Naive B cell (primary cell): ENCODE measurements at regions not wholly inside any gene's neighbourhood (a gene's known extent, or its start where the extent isn't known, plus 50 kb on each side); places are given as distances from the start of the nearest gene placed in this dataset.
"Not testable (repeated sequence)": the region's sequence is repeated elsewhere in the genome, so short reads cannot be mapped to it uniquely, and the experiment has no call there.

ENCODE experiments used
- ATAC-seq, 2 donors: fragments of 150-1000 bp; cut with Tn5 transposase; 2 replicates each; pipeline ENCODE4 v1.10.0; 2021; ENCODE audit warnings: low read depth in 2 of 2, mild to moderate bottlenecking in 2 of 2, moderate library complexity in 2 of 2
- DNase-seq: peaks from one replicate; pipeline ENCODE4 v3.0.0; 2022
- H3K27ac Mint-ChIP-seq, 6 donors: one replicate each; pipeline ENCODE4 v1.8.0; 2020 to 2022; ENCODE audit warnings: mild to moderate bottlenecking in 6 of 6, mixed read lengths in 6 of 6, moderate library complexity in 5 of 6, inconsistent platforms in 2 of 6
- H3K27me3 Mint-ChIP-seq, 3 donors: one replicate each; pipeline ENCODE4 v1.8.0; 2021 to 2022; ENCODE audit warnings: mixed read lengths in 3 of 3, mild to moderate bottlenecking in 1 of 3
- H3K36me3 Mint-ChIP-seq, 2 donors: one replicate each; pipeline ENCODE4 v1.8.0; 2020 to 2022; ENCODE audit warnings: mixed read lengths in 2 of 2, inconsistent platforms in 1 of 2, mild to moderate bottlenecking in 1 of 2
- H3K4me1 Mint-ChIP-seq, 3 donors: one replicate each; pipeline ENCODE4 v1.8.0; 2020 to 2022; ENCODE audit warnings: mixed read lengths in 3 of 3, inconsistent platforms in 1 of 3, mild to moderate bottlenecking in 1 of 3, moderate library complexity in 1 of 3
- H3K4me3 Mint-ChIP-seq, 8 donors: one replicate each; pipeline ENCODE4 v1.8.0; 2020 to 2022; ENCODE audit warnings: mild to moderate bottlenecking in 8 of 8, mixed read lengths in 8 of 8, moderate library complexity in 8 of 8, inconsistent platforms in 2 of 8
- H3K9me3 Mint-ChIP-seq, 7 donors: one replicate each; pipeline ENCODE4 v1.8.0; 2020 to 2022; ENCODE audit warnings: mixed read lengths in 7 of 7, mild to moderate bottlenecking in 5 of 7, inconsistent platforms in 2 of 7, moderate library complexity in 1 of 7

DNA sequence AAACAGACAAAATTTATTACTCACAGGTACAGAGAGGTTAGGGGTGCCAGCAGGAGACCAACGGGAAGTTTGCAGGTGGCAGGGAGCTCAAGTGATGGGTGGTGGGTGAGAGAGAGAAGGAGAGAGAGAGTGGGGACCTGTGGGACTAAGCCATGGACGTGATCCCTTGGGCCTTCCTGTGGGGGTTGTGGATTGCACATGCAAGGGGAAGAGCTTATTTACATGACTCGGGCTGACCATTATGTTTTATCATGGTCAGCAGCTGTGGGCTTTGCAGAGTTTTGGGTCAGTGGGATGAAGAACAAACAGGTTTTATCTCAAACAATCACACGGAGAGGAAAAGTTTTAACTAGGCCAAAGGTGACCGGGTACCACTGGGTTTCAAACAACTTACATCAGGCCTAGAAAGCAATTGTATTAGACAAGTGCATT lies 156.2 kb upstream of the EXOC2 start:
- H3K9me3 Mint-ChIP-seq, result peaks cover 0 to 8% (median 3%) of the 10 kb centered on the region in 7 donors

DNA sequence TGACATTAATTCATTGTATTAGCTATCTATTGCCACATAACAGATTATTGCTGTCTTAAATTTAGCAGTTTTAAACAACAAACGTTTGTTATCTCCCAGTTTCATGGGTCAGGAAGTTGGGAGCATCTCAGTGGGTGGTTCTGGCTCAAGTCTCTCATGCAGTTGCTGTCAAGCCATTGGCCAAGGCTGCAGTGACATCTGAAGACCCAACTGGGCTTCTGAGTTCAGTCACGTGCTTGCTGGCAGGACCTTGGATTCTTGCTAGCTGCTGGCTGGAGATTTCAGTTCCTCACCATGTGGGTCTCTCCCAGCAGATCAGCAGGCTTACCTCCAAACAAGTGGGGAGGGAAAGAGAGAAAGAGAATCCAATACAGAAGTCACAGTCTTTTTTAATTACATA lies 152.6 kb upstream of the EXOC2 start:
- H3K27ac Mint-ChIP-seq, result no peak overlapping the region
- H3K4me1 Mint-ChIP-seq, result peaks cover 0 to 17% (median 7%) of the 10 kb centered on the region in 3 donors
- no peak overlapping the region for H3K4me3 Mint-ChIP-seq
- DNase-seq (no peak), ATAC-seq (no peak)
- peaks cover under 1 to 5% of the 10 kb centered on the region in 2 donors for H3K36me3 Mint-ChIP-seq
- H3K9me3 Mint-ChIP-seq, result peaks cover 0 to 7% (median 0%) of the 10 kb centered on the region in 7 donors
- peaks cover 0 to 5% (median 0%) of the 10 kb centered on the region in 3 donors for H3K27me3 Mint-ChIP-seq

More for the DNA sequence above, 156.2 kb upstream of the EXOC2 start:
- peak overlapping the region in 1 of 8 donors; percentile 29 for H3K4me3 Mint-ChIP-seq
- DNase-seq (no peak), ATAC-seq (no peak)
- H3K27ac Mint-ChIP-seq, result peak overlapping the region in 2 of 6 donors; percentile 22 to 24
- H3K27me3 Mint-ChIP-seq, result peaks cover 0 to 5% (median 0%) of the 10 kb centered on the region in 3 donors
- peaks cover 0 to 18% (median 7%) of the 10 kb centered on the region in 3 donors for H3K4me1 Mint-ChIP-seq
- H3K36me3 Mint-ChIP-seq, result no peaks in the 10 kb centered on the region

DNA sequence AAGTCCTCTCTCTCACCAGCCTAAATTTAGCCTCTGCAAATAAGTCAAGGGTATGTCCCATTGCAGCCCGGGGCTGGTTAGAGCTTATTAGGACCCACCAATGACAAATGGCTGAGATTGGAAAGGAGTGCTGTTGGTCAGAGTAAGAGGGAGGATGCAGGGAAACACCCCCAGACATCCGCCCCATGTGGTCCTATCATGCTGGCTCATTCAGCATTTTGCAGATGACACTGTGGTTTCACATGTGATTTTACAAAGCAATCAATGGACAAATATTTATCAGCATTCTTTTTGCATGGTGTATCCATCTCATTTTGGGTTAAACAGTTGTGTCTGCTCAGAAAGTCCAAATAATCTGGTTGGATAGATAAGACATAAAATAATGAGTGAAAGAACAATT lies 152.2 kb upstream of the EXOC2 start:
- peaks cover 0 to 13% (median 7%) of the 10 kb centered on the region in 3 donors for H3K4me1 Mint-ChIP-seq

DNA sequence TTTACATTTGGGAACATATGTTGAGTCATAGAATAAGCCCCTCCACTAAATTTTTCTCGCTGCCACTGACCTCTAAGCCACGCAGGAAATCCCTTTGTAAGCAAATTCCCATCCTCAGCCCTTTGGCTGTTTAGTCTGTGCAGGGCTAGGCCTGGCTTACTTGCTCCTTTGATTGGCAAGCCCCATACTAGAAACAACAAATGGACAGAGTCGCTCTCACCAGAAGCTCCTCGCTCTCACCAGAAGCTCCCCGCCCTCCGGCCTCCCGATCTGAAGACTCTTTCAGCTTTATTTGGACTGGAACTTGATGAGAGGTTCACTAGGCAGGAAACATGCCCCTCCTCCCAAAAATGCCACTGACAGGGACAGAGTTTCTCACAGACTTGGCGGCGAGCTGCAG lies 149.2 kb upstream of the EXOC2 start:
- no peaks in the 10 kb centered on the region for H3K4me1 Mint-ChIP-seq
- H3K36me3 Mint-ChIP-seq, result peaks cover 5 to 8% of the 10 kb centered on the region in 2 donors
- no peak for ATAC-seq
- no peak overlapping the region for H3K4me3 Mint-ChIP-seq
- H3K9me3 Mint-ChIP-seq, result peaks cover 2 to 23% (median 5%) of the 10 kb centered on the region in 7 donors
- no peak for DNase-seq
- peaks cover 0 to 13% (median 4%) of the 10 kb centered on the region in 3 donors for H3K27me3 Mint-ChIP-seq
- peak overlapping the region in 1 of 6 donors; percentile 93 for H3K27ac Mint-ChIP-seq

More for the DNA sequence above, 152.2 kb upstream of the EXOC2 start:
- H3K27ac Mint-ChIP-seq, result no peak overlapping the region
- no peak overlapping the region for H3K4me3 Mint-ChIP-seq
- H3K9me3 Mint-ChIP-seq, result peaks cover 0 to 11% (median 3%) of the 10 kb centered on the region in 7 donors
- ATAC-seq (no peak), DNase-seq (no peak)
- H3K27me3 Mint-ChIP-seq, result peaks cover 0 to 5% (median 3%) of the 10 kb centered on the region in 3 donors
- peaks cover 5% of the 10 kb centered on the region in 2 donors for H3K36me3 Mint-ChIP-seq

DNA sequence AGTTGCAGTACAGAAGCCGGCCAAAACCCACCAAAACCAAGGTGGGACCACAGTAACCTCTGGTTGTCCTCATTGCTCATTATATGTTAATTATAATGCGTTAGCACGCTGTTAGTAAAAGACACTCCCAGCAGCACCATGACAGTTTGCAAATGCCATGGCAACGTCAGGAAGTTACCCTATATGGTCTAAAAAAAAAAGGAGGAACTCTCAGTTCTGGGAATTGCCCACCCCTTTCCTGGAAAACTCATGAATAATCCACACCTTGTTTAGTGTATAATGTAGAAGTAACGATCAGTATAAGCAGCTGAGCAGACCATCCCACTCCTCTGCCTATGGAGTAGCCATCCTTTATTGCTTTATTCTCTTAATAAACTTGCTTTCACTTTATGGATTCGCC lies 148.6 kb upstream of the EXOC2 start:
- H3K9me3 Mint-ChIP-seq, result peaks cover 2 to 23% (median 5%) of the 10 kb centered on the region in 7 donors
- no peak for DNase-seq
- H3K27ac Mint-ChIP-seq, result peak overlapping the region in 1 of 6 donors; percentile 93
- H3K4me3 Mint-ChIP-seq, result no peak overlapping the region
- no peak for ATAC-seq
- peaks cover 0 to 13% (median 4%) of the 10 kb centered on the region in 3 donors for H3K27me3 Mint-ChIP-seq
- H3K36me3 Mint-ChIP-seq, result peaks cover 5 to 8% of the 10 kb centered on the region in 2 donors
- peaks cover 0 to 3% (median 0%) of the 10 kb centered on the region in 3 donors for H3K4me1 Mint-ChIP-seq

DNA sequence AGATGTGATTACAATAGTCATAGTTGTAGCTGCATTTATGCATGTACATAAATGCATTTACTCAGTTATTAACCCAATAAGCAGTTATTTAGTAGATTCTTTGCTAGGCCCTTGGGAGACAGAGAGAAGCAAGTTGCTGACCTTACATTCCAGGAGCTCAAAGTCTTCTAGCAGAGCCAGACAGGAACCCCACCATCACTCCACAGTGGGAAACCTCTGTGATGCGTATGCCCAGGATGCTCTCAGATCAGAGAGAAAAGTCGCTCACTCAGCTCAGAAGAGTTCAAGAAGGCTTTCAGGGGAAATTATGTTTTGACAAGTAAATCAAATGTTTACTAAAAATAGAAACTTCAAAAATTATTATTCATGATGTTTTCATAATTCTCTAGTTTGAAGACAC lies 146.3 kb upstream of the EXOC2 start:
- Mint-ChIP-seq H3K27me3 (peaks cover 0 to 8% (median 4%) of the 10 kb centered on the region in 3 donors), H3K36me3 (peaks cover 5 to 13% of the 10 kb centered on the region in 2 donors), H3K9me3 (peaks cover 2 to 27% (median 8%) of the 10 kb centered on the region in 7 donors), H3K4me3 (no peak overlapping the region), H3K4me1 (peaks cover 3 to 18% (median 7%) of the 10 kb centered on the region in 3 donors), H3K27ac (no peak overlapping the region)
- DNase-seq (no peak), ATAC-seq (no peak)

DNA sequence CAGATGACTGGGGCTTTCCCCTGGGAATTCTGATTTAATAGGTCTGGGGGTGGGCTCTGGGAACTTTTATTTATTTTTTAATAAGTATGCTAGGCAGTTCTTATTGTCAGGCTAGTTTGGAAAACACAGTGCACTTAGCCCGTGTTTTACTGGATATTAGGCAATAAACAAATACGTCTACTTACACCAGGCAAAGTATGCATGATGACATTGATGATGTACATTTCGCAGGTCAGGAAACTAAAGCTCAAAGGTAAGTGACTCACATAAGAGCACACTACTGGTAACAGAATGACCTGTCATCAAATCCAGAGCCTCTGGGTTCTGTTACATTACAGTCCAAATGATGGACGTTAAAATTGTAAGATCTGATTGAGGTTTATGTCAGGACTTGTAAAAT lies 144.4 kb upstream of the EXOC2 start:
- no peak overlapping the region for H3K4me3 Mint-ChIP-seq
- peaks cover 2 to 34% (median 16%) of the 10 kb centered on the region in 7 donors for H3K9me3 Mint-ChIP-seq
- H3K36me3 Mint-ChIP-seq, result peaks cover 5 to 16% of the 10 kb centered on the region in 2 donors
- DNase-seq (no peak), ATAC-seq (no peak)
- H3K27ac Mint-ChIP-seq, result no peak overlapping the region
- H3K4me1 Mint-ChIP-seq, result peaks cover 4 to 18% (median 8%) of the 10 kb centered on the region in 3 donors
- H3K27me3 Mint-ChIP-seq, result peaks cover 0 to 8% (median 4%) of the 10 kb centered on the region in 3 donors

DNA sequence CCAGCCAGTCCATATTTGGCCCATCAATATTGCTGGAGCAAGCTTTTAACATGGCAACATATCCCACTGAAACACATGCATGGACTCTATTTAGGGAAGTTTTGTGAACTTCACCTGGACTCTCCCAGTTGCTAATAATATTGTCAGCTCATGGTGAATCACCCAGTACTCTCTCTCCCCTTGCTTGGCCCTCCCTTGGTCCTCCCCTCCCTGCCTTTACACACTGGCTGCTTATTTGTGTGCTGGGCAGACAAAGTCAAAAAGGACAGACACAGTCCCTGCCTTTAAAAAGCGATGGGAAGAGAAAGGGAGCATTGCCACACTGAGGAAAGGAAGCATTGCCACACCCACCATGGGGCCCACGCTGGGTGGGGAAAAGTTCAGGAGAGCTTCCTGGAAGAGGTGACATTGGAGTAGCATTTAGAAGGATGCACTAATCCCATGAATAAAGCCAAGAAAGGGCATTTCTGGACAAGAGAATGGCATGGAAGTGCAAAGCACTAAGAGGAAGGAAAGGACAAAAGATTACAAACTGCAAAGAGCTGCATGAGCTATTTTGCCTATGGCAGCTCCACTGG lies 143.4 kb upstream of the EXOC2 start:
- Mint-ChIP-seq H3K9me3 (peaks cover 6 to 44% (median 16%) of the 10 kb centered on the region in 7 donors), H3K4me1 (peaks cover 4 to 18% (median 8%) of the 10 kb centered on the region in 3 donors), H3K27ac (peak overlapping the region in 2 of 6 donors; percentile 62 to 84), H3K27me3 (peaks cover 0 to 8% (median 4%) of the 10 kb centered on the region in 3 donors), H3K36me3 (peaks cover 5 to 16% of the 10 kb centered on the region in 2 donors), H3K4me3 (no peak overlapping the region)
- ATAC-seq, result no peak
- no peak for DNase-seq

DNA sequence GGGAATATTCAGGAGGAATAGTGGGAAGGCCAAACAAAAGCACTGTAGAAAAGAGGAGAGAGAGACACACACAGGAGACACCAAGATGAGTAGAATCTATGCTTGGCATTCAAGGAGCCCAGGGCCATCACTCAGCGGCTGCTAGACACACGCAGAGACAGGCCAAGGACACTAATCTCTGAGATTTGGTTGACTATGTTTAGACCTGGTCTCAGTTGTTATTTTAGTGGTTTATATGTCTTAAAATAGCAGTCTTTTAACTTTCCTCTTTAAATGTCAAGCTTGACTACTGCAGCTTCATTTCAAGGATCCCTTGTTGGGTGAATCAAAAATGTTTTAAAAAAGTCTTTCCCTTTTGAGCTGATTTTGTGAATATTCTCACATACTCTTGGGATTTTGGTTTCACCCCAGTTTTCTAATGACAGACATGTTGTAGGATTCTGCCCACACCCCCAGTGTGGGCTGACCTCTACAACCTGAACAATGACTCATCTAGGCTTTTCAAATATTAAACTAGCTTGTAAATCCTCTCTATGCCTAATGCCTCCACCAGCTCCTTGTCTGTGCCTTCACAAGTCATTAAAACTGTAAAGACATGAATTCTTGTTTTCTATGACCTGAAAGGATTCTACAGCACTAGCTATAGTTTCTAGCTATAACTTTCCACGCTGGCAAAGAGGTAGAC lies 142.7 kb upstream of the EXOC2 start:
- H3K4me3 Mint-ChIP-seq, result peak overlapping the region in 3 of 8 donors; percentile 20 to 37 (median 26)
- peak overlapping the region in 2 of 6 donors; percentile 88 to 89 for H3K27ac Mint-ChIP-seq
- H3K27me3 Mint-ChIP-seq, result peaks cover 0 to 8% (median 4%) of the 10 kb centered on the region in 3 donors
- no peak for ATAC-seq
- H3K4me1 Mint-ChIP-seq, result peaks cover 4 to 18% (median 8%) of the 10 kb centered on the region in 3 donors
- no peak for DNase-seq
- H3K9me3 Mint-ChIP-seq, result peaks cover 8 to 41% (median 16%) of the 10 kb centered on the region in 7 donors
- H3K36me3 Mint-ChIP-seq, result peaks cover 0 to 20% of the 10 kb centered on the region in 2 donors

DNA sequence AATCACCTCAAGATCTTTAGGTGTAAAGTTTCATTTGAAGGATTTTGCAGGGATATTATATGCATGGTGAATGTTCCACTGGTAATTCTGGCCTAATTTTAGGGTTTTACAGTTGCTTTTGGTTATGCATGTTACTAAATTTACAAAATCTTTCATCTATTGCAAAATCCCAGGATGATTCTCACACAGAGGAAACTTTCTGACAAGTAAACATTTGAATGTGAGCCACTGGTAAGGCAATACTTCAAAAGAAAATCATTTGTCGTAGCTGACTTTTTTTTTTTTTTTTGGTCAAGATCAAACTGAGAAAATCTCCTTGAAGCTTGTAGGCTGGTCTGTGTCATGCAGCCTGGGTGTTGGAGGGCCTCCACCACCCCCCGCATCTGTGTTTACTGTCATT lies 141.9 kb upstream of the EXOC2 start:
- Mint-ChIP-seq H3K36me3 (peaks cover 0 to 16% of the 10 kb centered on the region in 2 donors), H3K9me3 (peaks cover 8 to 35% (median 11%) of the 10 kb centered on the region in 7 donors), H3K4me1 (peaks cover 4 to 18% (median 8%) of the 10 kb centered on the region in 3 donors), H3K27ac (peak overlapping the region in 2 of 6 donors; percentile 24 to 91), H3K27me3 (peaks cover 0 to 8% (median 0%) of the 10 kb centered on the region in 3 donors), H3K4me3 (peak overlapping the region in 1 of 8 donors; percentile 25)
- DNase-seq (no peak), ATAC-seq (no peak)

DNA sequence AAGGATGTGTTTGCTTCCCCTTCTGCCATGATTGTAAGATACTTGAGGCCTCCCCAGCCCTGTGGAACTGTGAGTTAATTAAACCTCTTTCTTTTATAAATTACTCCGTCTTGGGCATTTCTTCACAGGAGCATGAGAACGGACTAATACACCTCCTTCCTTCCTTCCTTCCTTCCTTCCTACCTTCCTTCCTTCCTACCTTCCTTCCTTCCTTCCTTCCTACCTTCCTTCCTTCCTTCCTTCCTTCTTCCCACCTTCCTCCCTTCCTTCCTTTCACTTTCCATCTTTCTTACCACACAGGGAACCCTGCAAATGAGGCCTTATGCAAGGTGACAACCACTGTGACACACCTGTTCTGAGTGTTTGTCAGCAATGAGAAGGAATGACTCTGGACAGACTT lies 141.3 kb upstream of the EXOC2 start:
- no peak for ATAC-seq
- Mint-ChIP-seq H3K36me3 (peaks cover 0 to 15% of the 10 kb centered on the region in 2 donors), H3K4me1 (peaks cover 4 to 18% (median 8%) of the 10 kb centered on the region in 3 donors), H3K9me3 (peaks cover 7 to 34% (median 9%) of the 10 kb centered on the region in 7 donors), H3K27ac (peak overlapping the region in 5 of 6 donors; percentile 65 to 92 (median 88)), H3K27me3 (peaks cover 0 to 8% (median 0%) of the 10 kb centered on the region in 3 donors), H3K4me3 (peak overlapping the region in 2 of 8 donors; percentile 58 to 60)
- no peak for DNase-seq

DNA sequence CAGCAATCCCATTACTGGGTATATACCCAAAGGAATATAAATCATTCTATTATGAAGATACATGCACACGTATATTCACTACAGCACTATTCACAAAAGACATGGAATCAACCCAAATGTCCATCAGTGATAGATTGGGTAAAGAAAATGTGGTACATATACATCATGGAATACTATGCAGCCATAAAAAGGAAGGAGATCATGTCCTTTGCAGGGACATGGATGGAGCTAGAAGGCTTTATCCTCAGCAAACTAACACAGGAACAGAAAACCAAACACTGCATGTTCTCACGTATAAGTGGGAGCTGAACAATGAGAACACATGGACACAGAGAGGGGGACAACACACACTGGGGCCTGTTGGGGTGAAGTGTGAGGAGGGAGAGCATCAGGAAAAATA lies 139.9 kb upstream of the EXOC2 start:
- H3K9me3 Mint-ChIP-seq, result peaks cover 10 to 40% (median 14%) of the 10 kb centered on the region in 7 donors
- DNase-seq, H3K27me3 Mint-ChIP-seq, H3K4me3 Mint-ChIP-seq, ATAC-seq: not testable (repeated sequence)
- peak overlapping the region in 1 of 6 donors; percentile 73 for H3K27ac Mint-ChIP-seq
- peaks cover 0 to 22% of the 10 kb centered on the region in 2 donors for H3K36me3 Mint-ChIP-seq
- peaks cover 4 to 18% (median 8%) of the 10 kb centered on the region in 3 donors for H3K4me1 Mint-ChIP-seq

DNA sequence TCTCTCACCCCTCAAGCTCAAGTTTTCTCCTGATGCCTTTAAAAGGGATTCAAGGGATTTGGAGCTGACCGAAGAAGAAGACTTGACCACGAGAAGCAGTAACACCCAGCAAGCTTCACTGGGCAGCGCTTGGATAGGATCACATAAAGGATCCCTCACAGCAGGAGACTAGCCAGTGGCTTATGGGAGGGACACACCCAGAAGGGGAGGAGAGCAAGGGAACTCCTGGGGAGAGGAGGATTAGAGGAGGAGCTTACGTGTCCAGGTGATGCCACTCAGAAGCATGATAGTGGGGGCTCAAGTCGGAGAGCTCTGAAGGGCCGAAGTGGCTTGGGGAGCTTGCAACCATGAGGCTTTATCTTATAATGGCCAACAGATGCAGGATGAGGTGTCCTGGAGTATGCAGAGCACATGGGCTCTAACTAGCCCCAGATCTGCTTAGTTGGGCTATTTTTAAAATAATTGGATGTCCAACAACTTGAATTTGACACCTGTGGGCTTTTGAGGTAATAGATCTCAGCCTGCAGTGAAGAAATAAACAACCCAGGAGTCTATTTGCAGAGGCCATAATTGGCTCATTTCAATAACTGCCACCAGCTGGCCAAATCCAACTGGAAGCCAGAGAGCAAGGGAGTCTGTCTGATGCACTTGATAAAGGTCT lies 137.9 kb upstream of the EXOC2 start:
- Mint-ChIP-seq H3K27ac (peak overlapping the region in 1 of 6 donors; percentile 81), H3K4me3 (peak overlapping the region in 1 of 8 donors; percentile 72), H3K9me3 (peaks cover 14 to 56% (median 25%) of the 10 kb centered on the region in 7 donors), H3K27me3 (peaks cover 0 to 6% (median 0%) of the 10 kb centered on the region in 3 donors), H3K4me1 (peaks cover 8 to 22% (median 8%) of the 10 kb centered on the region in 3 donors), H3K36me3 (peaks cover 0 to 35% of the 10 kb centered on the region in 2 donors)
- ATAC-seq, result no peak
- no peak for DNase-seq
